ENCODE measurements at regions not wholly inside any gene's neighbourhood (a gene's known extent, or its start where the extent isn't known, plus 50 kb on each side); places are given as distances from the start of the nearest gene placed in this dataset.

DNA sequence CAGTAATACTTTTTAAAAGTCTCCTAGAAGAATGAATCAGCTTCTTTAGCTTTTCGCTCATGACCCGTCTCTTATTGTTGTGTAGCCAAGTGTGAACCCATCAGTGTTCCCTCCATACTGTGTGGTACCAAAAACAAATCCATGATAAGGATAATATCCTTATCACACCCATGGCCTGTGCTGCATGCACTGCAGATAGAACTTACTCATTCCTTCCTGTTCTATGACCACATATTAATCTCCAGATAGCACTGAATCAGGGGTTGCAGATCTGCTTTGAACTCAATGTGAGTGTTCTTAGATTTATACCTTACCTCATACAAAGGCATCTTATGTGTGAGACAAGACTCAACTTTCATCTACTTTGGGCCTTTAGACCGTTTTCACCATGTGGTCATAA lies 373.4 kb downstream of the JRKL start:
- DNase-seq (ENCODE audit: insufficient read length, low spot score) (no peak), FAIRE-seq (no peak)
- TF ChIP-seq PAX5 (IDR thresholded peaks at IDR 0.05; ENCODE audit: insufficient read depth, low read length, severe bottlenecking) = no peak

DNA sequence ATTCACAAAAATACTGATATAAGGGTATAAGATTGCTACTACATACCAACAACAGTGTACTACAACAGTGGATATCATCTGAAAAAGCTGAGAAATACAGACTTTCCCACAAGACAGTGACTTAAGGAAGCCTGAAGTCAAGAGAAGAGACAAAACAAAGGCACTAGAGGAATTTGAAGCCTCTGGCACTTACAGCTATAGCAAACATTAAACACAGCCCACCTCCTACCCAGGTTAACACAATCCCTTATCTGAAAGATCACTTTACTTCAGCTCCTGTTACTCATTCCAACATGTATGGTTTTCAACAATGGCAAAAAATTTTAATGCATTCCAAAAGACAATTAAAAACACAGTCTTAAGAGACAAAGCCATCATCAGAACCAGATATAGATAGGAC lies 388.5 kb downstream of the JRKL start:
- TF ChIP-seq POU2F2 (IDR thresholded peaks at IDR 0.05; ENCODE audit: low read depth, low read length) = no peak
- no peak for TF ChIP-seq TAF1 (IDR thresholded peaks at IDR 0.05; ENCODE audit: low read depth, low read length)
- TF ChIP-seq SPI1 (IDR thresholded peaks at IDR 0.05; ENCODE audit: low read depth, low read length) = no peak
- no peak for TF ChIP-seq POLR2A (IDR thresholded peaks at IDR 0.05; ENCODE audit: low read depth, low read length)
- TF ChIP-seq POLR2AphosphoS5 (IDR thresholded peaks at IDR 0.05; ENCODE audit: low read depth, low read length) = no peak
- TF ChIP-seq PAX5 (IDR thresholded peaks at IDR 0.05; ENCODE audit: insufficient read depth, low read length, severe bottlenecking) = no peak
- no peak for FAIRE-seq

DNA sequence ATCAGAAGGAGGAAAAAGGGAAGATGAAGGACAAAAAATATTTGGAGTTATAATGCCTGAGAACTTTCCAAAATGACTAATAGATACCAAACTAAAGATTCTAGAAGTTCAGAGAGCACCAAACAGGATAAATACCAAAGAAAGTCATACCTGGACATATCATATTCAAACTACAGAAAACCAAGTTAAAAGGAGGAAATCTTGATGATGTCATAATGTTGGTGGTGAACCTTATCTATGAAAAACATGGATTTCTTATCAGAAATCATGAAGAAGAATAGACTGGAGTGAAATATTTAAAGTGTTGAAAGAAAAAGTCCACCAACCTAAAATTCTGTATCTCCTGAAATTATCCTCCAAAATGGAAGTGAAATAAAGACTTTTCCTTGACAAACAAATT lies 389.2 kb downstream of the JRKL start:
- TF ChIP-seq TAF1 (IDR thresholded peaks at IDR 0.05; ENCODE audit: low read depth, low read length) = no peak
- no peak for TF ChIP-seq PAX5 (IDR thresholded peaks at IDR 0.05; ENCODE audit: insufficient read depth, low read length, severe bottlenecking)
- TF ChIP-seq SPI1 (IDR thresholded peaks at IDR 0.05; ENCODE audit: low read depth, low read length) = no peak
- TF ChIP-seq POLR2AphosphoS5 (IDR thresholded peaks at IDR 0.05; ENCODE audit: low read depth, low read length) = no peak
- TF ChIP-seq POU2F2 (IDR thresholded peaks at IDR 0.05; ENCODE audit: low read depth, low read length) = no peak
- no peak for DNase-seq (ENCODE audit: insufficient read length, low spot score)
- no peak for FAIRE-seq

More for the DNA sequence above, 388.5 kb downstream of the JRKL start:
- no peak for DNase-seq (ENCODE audit: insufficient read length, low spot score)

DNA sequence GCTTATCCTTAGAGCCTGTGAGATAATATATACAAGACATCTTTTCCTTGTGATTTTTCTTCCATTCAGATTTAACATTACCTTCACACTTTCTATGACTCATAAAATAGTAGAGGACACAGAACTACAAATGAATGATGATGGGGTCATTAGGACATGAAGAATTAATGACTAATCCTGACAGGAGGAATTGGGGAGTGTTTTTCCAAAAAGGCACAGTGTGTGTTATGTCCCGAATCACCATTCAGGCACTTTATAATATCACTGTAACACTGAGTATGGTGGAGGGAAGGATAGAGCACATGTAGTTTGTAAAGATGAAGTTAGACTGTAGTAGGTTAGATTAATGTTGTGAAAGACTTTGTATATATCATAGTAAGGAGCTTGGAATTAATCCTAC lies 391.3 kb downstream of the JRKL start:
- DNase-seq (ENCODE audit: insufficient read length, low spot score) (no peak), FAIRE-seq (no peak)
- TF ChIP-seq TAF1 (IDR thresholded peaks at IDR 0.05; ENCODE audit: low read depth, low read length) (no peak), POU2F2 (IDR thresholded peaks at IDR 0.05; ENCODE audit: low read depth, low read length) (no peak), POLR2AphosphoS5 (IDR thresholded peaks at IDR 0.05; ENCODE audit: low read depth, low read length) (no peak), PAX5 (IDR thresholded peaks at IDR 0.05; ENCODE audit: insufficient read depth, low read length, severe bottlenecking) (no peak), POLR2A (IDR thresholded peaks at IDR 0.05; ENCODE audit: low read depth, low read length) (no peak), SPI1 (IDR thresholded peaks at IDR 0.05; ENCODE audit: low read depth, low read length) (no peak)

DNA sequence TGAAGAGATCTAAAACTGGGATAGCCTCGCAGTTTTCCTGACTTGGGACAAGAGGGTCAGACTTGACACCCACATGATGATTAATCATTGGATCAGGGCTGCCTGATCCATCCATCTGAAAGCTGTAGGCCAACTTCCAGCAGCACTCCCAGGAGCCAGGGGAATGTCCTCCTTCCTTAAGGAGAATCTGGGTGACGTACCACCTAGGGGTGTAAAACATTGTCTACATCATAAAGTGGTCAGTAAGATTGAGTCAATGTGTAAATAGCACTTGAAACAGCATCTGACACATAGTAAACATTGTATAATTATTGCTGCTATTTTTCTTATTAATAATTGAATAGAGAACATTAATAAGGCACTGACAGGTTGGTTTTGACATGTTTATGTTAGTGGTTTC lies 392.8 kb downstream of the JRKL start:
- DNase-seq (ENCODE audit: insufficient read length, low spot score) (no peak), FAIRE-seq (no peak)
- no peak for TF ChIP-seq POLR2AphosphoS5 (IDR thresholded peaks at IDR 0.05; ENCODE audit: low read depth, low read length)
- no peak for TF ChIP-seq POU2F2 (IDR thresholded peaks at IDR 0.05; ENCODE audit: low read depth, low read length)
- no peak for TF ChIP-seq POLR2A (IDR thresholded peaks at IDR 0.05; ENCODE audit: low read depth, low read length)
- no peak for TF ChIP-seq PAX5 (IDR thresholded peaks at IDR 0.05; ENCODE audit: insufficient read depth, low read length, severe bottlenecking)
- TF ChIP-seq SPI1 (IDR thresholded peaks at IDR 0.05; ENCODE audit: low read depth, low read length) = no peak
- TF ChIP-seq TAF1 (IDR thresholded peaks at IDR 0.05; ENCODE audit: low read depth, low read length) = no peak

DNA sequence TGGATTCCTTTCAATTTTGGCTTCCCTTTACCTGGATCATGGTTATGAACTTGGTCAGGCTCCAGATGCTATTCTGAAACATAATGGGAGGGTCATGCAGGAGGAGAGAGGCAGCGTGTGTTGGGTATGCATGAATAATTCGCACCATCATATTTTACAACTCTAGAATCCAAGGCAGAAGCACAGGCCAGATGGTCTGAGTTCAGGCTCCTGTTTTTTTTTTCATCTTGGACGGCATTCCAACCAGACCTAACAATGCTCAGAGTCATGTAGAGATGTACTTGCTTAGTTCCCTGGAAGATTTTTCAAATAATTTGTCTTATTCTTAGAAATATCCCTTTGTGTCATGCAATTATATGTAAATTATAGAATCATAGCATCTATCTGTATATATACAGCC lies 393.5 kb downstream of the JRKL start:
- DNase-seq (ENCODE audit: insufficient read length, low spot score) = no peak
- no peak for TF ChIP-seq SPI1 (IDR thresholded peaks at IDR 0.05; ENCODE audit: low read depth, low read length)
- TF ChIP-seq POLR2A (IDR thresholded peaks at IDR 0.05; ENCODE audit: low read depth, low read length) = no peak
- no peak for TF ChIP-seq POU2F2 (IDR thresholded peaks at IDR 0.05; ENCODE audit: low read depth, low read length)
- TF ChIP-seq PAX5 (IDR thresholded peaks at IDR 0.05; ENCODE audit: insufficient read depth, low read length, severe bottlenecking) = no peak
- no peak for TF ChIP-seq POLR2AphosphoS5 (IDR thresholded peaks at IDR 0.05; ENCODE audit: low read depth, low read length)
- TF ChIP-seq TAF1 (IDR thresholded peaks at IDR 0.05; ENCODE audit: low read depth, low read length) = no peak
- no peak for FAIRE-seq

DNA sequence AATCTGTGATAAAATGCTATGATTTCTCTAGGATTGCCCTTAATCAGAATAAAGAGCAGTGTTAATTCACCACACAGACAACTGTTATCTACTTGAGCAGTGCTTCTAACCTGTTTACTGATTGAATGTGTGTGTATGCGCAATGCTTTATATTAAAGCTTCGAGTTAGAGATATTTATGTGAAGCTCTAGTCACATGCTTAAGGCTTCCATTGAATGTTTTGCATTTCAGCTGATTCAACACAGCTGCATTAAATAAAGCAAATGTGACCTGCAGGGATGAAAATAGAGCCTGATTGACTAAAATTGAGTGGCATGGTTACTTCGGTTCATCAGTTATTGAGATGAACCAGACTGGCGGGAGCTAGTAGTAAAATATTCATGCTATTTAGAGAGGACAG lies 395.3 kb downstream of the JRKL start:
- TF ChIP-seq PAX5 (IDR thresholded peaks at IDR 0.05; ENCODE audit: insufficient read depth, low read length, severe bottlenecking) (no peak), TAF1 (IDR thresholded peaks at IDR 0.05; ENCODE audit: low read depth, low read length) (no peak)
- no peak for FAIRE-seq
- no peak for DNase-seq (ENCODE audit: insufficient read length, low spot score)

DNA sequence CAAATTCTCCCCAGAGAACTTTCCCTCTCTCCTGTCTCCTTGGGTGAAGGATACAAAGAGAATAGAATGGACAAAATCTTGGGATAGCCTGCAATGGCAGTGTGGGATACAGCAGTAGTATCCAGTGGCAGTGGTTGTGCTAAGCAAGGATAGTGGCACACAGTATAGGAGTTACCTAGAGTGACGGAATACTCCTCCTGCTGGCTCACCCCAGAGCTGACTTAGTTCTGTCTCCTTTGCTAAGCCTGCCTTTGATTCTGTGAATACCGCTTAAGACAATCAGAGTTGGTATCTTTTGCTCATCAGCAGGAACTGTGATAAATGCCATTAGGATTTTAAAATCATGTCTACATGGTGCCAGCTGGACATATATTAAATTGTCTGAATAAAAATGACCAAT lies 404.3 kb downstream of the JRKL start:
- TF ChIP-seq POLR2AphosphoS5 (IDR thresholded peaks at IDR 0.05; ENCODE audit: low read depth, low read length) (no peak), POU2F2 (IDR thresholded peaks at IDR 0.05; ENCODE audit: low read depth, low read length) (no peak), POLR2A (IDR thresholded peaks at IDR 0.05; ENCODE audit: low read depth, low read length) (no peak), TAF1 (IDR thresholded peaks at IDR 0.05; ENCODE audit: low read depth, low read length) (no peak), SPI1 (IDR thresholded peaks at IDR 0.05; ENCODE audit: low read depth, low read length) (no peak), PAX5 (IDR thresholded peaks at IDR 0.05; ENCODE audit: insufficient read depth, low read length, severe bottlenecking) (no peak)
- no peak for FAIRE-seq
- no peak for DNase-seq (ENCODE audit: insufficient read length, low spot score)

DNA sequence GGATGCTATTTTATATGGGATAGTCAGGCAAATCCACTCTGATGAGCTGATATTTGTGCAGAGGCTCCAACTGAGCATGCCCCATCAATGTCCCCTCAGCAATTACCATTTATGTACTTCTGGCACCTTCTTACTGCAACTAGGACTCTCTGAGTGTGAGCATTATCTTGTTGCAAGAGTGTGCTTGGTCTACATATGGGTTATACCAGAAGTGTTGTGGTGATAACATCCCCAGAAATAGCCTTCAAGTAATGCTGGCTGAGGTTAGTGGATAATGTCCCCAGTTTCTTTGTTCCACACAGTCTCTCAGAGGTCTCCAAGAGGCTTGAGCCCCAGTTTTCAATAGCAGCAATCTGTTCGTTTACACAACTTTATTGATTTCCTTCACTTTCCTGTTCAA lies 408.6 kb downstream of the JRKL start:
- DNase-seq (ENCODE audit: insufficient read length, low spot score) (no peak), FAIRE-seq (no peak)
- TF ChIP-seq POU2F2 (IDR thresholded peaks at IDR 0.05; ENCODE audit: low read depth, low read length) (no peak), POLR2A (IDR thresholded peaks at IDR 0.05; ENCODE audit: low read depth, low read length) (no peak), SPI1 (IDR thresholded peaks at IDR 0.05; ENCODE audit: low read depth, low read length) (no peak), TAF1 (IDR thresholded peaks at IDR 0.05; ENCODE audit: low read depth, low read length) (no peak), POLR2AphosphoS5 (IDR thresholded peaks at IDR 0.05; ENCODE audit: low read depth, low read length) (no peak), PAX5 (IDR thresholded peaks at IDR 0.05; ENCODE audit: insufficient read depth, low read length, severe bottlenecking) (no peak)

DNA sequence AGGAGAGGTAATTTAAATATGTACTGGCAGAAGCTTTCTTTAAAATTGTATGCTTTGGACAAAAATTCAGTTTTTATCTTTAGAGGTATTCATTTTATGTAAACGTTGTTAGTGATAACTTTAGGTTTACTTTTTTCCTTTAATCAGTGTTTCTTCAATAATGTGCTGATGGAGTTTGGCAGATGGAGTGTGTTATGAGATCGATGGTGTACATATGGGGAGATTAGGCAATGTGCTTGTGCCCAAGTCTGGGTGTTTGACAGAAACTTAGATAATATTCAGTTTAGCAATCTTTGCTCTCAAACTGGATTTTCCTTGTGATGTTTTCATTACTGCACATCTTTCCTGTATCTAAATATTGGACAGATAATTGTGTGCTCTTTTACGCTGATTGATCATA lies 425.4 kb downstream of the JRKL start:
- TF ChIP-seq POLR2A (IDR thresholded peaks at IDR 0.05; ENCODE audit: low read depth, low read length) (no peak), SPI1 (IDR thresholded peaks at IDR 0.05; ENCODE audit: low read depth, low read length) (no peak), POU2F2 (IDR thresholded peaks at IDR 0.05; ENCODE audit: low read depth, low read length) (no peak), PAX5 (IDR thresholded peaks at IDR 0.05; ENCODE audit: insufficient read depth, low read length, severe bottlenecking) (no peak), TAF1 (IDR thresholded peaks at IDR 0.05; ENCODE audit: low read depth, low read length) (no peak), POLR2AphosphoS5 (IDR thresholded peaks at IDR 0.05; ENCODE audit: low read depth, low read length) (no peak)
- no peak for DNase-seq (ENCODE audit: insufficient read length, low spot score)
- no peak for FAIRE-seq

Data from GM12891 (cell line).